Myocyte (in vitro differentiated cells): ENCODE measurements at regions not wholly inside any gene's neighbourhood (a gene's known extent, or its start where the extent isn't known, plus 50 kb on each side); places are given as distances from the start of the nearest gene placed in this dataset.
A peak's percentile ranks its signal among the peaks of the same experiment; 100 is the strongest.
"Not testable (repeated sequence)": the region's sequence is repeated elsewhere in the genome, so short reads cannot be mapped to it uniquely, and the experiment has no call there.

ENCODE experiments used
- DNase-seq: peaks from one replicate; pipeline ENCODE4 v3.0.0-alpha.2; 2012; ENCODE audit warnings: low read depth

- no peak for DNase-seq
These were observed 64.0 kb downstream of the EBNA1BP2 start for GRCh38 chr1:43108080-43108479.

GRCh38 chr1:43107664-43108063 lies 64.4 kb downstream of the EBNA1BP2 start:
- DNase-seq, result no peak

GRCh38 chr1:43104027-43104763 lies 67.9 kb downstream of the EBNA1BP2 start:
- no peak for DNase-seq

DNA sequence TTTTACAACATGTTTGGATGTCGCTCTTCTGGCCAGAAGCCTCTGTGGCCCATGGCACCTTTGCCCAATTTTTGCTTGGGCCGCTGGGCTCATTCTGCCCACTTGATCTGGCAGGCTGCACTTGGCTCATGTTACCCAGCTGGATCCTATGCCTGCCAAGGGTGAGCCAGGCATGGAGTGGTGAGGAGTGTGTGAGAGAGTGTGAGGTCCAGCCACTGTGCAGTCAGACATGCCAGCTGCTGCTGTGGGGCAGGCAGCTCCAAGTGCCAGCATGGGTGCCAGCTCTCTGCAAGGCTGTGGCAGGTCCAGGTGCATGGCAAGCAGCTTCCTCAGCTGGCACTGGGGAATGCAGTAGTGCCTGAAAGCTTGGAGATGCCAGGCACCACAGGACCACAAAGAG lies 71.0 kb downstream of the EBNA1BP2 start:
- peak; percentile 26 for DNase-seq

DNA sequence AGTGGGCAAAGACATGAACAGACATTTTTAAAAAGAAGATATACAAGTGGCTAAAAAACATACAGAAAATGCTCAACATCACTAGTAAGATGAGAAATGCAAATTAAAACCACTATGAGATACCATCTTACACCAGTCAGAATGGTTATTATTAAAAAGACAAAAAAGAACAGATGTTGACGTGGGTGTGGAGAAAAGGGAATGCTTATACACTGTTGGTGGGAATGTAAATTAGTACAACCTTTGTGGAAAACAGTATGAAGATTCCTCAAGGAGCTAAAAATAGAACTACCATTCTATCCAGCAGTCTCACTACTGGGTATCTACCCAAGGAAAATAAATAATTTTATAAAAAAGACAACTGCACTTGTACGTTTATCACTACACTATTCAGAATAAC lies 73.9 kb downstream of the EBNA1BP2 start:
- peak; percentile 13 for DNase-seq

DNA sequence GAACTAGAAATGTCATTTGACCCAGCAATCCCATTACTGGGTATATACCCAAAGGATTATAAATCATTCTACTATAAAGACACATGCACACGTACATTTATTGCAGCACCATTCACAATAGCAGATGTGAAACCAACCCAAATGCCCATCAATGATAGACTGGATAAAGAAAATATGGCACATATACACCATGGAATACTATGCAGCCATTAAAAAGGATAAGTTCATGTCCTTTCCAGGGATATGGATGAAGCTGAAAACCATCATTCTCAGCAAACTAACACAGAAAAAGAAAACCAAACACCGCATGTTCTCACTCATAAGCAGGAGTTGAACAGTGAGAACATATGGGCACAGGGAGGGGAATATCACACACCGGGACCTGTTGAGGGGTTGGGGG lies 75.6 kb downstream of the EBNA1BP2 start:
- DNase-seq, result not testable (repeated sequence)

- DNase-seq, result not testable (repeated sequence)
These were observed 81.3 kb downstream of the EBNA1BP2 start for GRCh38 chr1:43090812-43091211.

DNA sequence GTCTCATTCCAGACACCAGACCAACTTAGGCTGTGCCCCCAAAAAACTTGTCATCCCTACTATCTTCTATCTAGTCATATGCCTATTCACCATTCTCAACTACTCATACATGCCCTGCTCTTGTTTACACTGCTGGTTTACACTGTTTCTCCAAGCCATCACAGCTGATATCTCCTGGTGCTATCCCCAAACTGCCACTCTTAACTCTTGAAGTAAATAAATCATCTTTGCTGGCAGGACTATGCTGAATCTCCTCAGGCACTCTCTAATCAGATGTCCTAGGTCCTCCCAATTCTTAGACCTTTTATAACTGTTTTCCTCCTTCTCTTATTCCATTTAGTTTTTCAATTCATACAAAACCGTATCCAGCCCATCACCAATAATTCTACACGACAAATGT lies 81.9 kb downstream of the EBNA1BP2 start:
- DNase-seq, result not testable (repeated sequence)

DNA sequence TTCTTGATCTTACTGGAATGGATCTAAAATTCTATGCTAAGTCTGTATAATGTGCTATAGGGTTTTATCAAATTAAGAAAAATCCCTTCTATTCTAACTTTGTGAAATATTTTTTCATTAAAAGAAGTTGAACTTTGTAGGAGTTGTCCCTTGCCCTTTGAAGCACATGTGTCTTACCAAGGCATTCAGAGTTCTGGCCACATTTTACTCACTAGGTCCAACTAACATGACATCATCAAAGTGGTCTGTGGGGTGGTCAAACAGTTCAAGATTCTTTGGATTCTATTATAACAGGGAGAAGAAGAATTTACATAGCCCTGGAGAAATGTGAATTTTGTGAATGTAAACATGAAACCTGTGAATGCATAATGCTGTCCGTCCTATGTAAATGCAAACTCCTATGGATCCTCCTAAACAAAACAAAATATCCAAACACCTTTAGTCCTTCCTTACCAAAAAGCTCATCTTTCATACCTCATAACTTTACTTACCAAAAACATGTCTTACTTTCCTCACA lies 88.7 kb downstream of the EBNA1BP2 start:
- no peak for DNase-seq

GRCh38 chr1:43082740-43083139 lies 89.3 kb downstream of the EBNA1BP2 start:
- no peak for DNase-seq

DNA sequence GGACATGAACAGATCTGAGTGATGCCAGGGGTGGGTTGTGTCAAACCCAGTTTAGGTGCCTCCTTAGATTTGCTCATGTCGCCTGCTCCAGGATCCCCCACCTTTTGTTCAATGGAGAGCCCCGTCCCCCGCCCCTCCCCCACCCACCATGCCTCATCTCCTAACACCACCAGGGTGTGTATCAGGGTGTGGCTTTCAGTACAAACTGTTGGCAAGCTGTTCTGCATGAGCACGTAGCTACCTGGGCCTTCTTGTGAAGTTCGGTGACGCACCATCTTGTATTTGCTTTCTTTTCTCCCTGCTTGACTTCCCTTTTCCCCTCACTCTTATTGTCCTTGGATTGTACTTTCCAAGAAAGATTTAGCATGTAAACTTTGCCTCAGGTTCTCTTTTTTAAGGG lies 94.8 kb downstream of the EBNA1BP2 start:
- DNase-seq, result no peak

DNA sequence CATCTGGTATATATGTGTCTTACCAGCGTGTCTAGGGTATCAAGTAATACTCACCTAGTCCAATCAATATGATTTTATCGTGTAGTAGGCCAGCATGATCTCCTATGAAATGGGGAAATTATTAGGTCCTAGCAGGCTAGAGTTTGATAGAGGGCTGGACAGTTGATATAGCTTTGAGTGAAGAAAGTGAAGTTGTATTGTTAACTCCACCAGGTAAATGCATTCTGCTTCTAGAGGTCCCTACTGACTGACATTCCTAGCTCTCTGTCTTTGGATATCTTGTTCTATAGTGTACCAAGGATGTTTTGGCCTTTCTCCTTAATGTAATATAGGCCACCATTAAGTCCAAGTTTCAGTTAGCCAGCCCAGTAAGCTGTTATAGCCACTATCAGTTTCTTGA lies 97.4 kb downstream of the EBNA1BP2 start:
- no peak for DNase-seq

- peak; percentile 27 for DNase-seq
These were observed 97.8 kb downstream of the EBNA1BP2 start for GRCh38 chr1:43074244-43074643.

GRCh38 chr1:43073490-43074230 lies 98.4 kb downstream of the EBNA1BP2 start:
- peak; percentile 79 for DNase-seq

DNA sequence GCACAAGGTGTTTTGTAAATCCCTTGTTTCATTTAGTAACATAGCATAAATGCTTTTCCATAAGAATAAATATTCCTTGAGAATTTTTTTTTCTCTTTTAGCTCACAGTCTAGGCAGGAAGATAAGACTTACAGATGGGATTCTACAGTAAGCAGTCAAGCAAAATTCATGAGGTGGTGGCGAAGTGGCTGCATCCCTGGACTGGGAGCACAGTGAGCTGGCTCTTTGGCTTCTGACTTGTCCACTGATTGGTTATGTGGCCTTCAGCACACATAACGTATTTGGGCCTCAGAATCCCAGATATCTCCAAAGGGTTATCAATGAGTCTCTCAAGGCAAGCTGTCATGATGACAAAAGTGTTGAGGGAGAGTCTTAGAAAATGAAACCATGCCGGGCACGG lies 99.8 kb downstream of the EBNA1BP2 start:
- DNase-seq, result no peak

- no peak for DNase-seq
These were observed 100.8 kb downstream of the EBNA1BP2 start for GRCh38 chr1:43071241-43071640.

GRCh38 chr1:43069461-43070050 lies 102.5 kb downstream of the EBNA1BP2 start:
- DNase-seq, result no peak

DNA sequence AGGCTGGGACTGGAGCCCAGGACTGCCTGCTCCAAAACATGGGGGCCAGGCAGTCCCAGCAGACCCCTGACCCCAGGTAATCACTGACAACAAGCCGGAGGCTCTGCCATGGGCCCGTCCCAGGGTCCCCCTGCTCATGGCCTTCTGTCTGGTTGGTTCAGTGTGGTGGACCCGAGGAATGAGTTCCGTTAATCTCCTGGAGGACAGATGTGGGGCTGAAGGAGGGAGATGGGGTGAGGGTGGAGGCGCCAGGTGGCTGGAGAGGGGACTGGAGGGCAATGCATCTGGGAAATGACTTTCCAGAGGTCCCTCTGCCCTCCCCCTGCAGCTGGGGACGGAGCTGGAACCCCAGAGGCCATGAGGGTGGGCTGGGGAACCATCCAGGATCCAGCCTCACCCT lies 103.2 kb downstream of the EBNA1BP2 start:
- DNase-seq, result no peak

- no peak for DNase-seq
These were observed 103.9 kb downstream of the EBNA1BP2 start for GRCh38 chr1:43067977-43068751.

DNA sequence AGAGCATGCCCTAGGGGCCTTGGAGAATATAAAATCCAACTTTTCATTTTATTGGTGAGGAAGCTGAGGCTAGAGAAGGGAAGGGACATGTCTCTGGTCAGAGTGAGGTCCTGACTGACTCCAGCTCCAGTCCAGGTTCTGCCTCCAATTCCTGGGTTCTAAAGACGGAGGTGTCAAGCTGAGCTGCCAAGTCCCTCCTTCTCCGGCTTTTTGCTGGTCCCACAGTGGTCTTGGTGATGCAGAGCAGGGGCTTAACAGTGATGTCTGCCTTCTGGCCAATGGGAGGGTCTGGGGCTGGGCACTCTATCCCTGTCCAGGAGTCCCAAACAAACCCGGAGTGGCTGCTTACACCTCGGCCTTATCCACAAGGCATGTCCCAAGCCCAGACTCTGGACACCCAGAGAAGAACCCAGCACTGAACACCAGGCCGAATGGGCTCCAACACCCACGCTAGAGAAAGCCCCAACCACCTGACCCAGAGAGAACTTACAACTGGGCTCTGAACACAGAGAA lies 104.8 kb downstream of the EBNA1BP2 start:
- DNase-seq, result no peak

- no peak for DNase-seq
These were observed 105.5 kb downstream of the EBNA1BP2 start for GRCh38 chr1:43066578-43066977.
